ENCODE measurements at regions not wholly inside any gene's neighbourhood (a gene's known extent, or its start where the extent isn't known, plus 50 kb on each side); places are given as distances from the start of the nearest gene placed in this dataset.

GRCh38 chr2:19120181-19120580 is 238.2 kb downstream of the OSR1 start:
- Histone ChIP-seq H3K36me3 (ENCODE audit: insufficient read depth, low read length) (no peaks in the 10 kb centered on the region), H3K4me1 (ENCODE audit: insufficient read depth, low read length) (no peaks in the 10 kb centered on the region), H3K9me3 (ENCODE audit: insufficient read depth, low read length, severe bottlenecking) (peaks cover 4% of the 10 kb centered on the region), H3K79me2 (ENCODE audit: insufficient read depth, low read length) (no peaks in the 10 kb centered on the region), H3K4me3 (ENCODE audit: low read depth in 1 of 2, low read length in 2 of 2) (no peak overlapping the region), H3K4me2 (ENCODE audit: insufficient read depth, low read length) (no peak overlapping the region), H3K9ac (ENCODE audit: low read depth, low read length) (no peak overlapping the region), H3K27me3 (ENCODE audit: insufficient read depth, low read length, poor library complexity) (no peaks in the 10 kb centered on the region), H4K20me1 (ENCODE audit: insufficient read depth, low read length) (no peaks in the 10 kb centered on the region), H3K27ac (ENCODE audit: low read length) (no peak overlapping the region), H2AFZ (ENCODE audit: low read depth, low read length) (no peak overlapping the region)
- ATAC-seq (ENCODE audit: insufficient read depth, low read depth), result no peak
- DNase-seq, result no peak
- TF ChIP-seq CTCF (IDR thresholded peaks at IDR 0.05; ENCODE audit: borderline replicate concordance, extremely low read depth, low read length, poor library complexity, severe bottlenecking) (no peak), EZH2 (IDR thresholded peaks at IDR 0.05; ENCODE audit: borderline replicate concordance, low read depth, low read length, severe bottlenecking) (no peak)

- Histone ChIP-seq H3K4me1 (ENCODE audit: insufficient read depth, low read length) (no peaks in the 10 kb centered on the region), H4K20me1 (ENCODE audit: insufficient read depth, low read length) (no peaks in the 10 kb centered on the region), H3K79me2 (ENCODE audit: insufficient read depth, low read length) (no peaks in the 10 kb centered on the region), H3K9me3 (ENCODE audit: insufficient read depth, low read length, severe bottlenecking) (peaks cover 4% of the 10 kb centered on the region), H2AFZ (ENCODE audit: low read depth, low read length) (no peak overlapping the region), H3K27ac (ENCODE audit: low read length) (no peak overlapping the region), H3K4me2 (ENCODE audit: insufficient read depth, low read length) (no peak overlapping the region), H3K36me3 (ENCODE audit: insufficient read depth, low read length) (no peaks in the 10 kb centered on the region), H3K4me3 (ENCODE audit: low read depth in 1 of 2, low read length in 2 of 2) (no peak overlapping the region), H3K9ac (ENCODE audit: low read depth, low read length) (no peak overlapping the region), H3K27me3 (ENCODE audit: insufficient read depth, low read length, poor library complexity) (no peaks in the 10 kb centered on the region)
- ATAC-seq (ENCODE audit: insufficient read depth, low read depth) (no peak), DNase-seq (no peak)
- TF ChIP-seq CTCF (IDR thresholded peaks at IDR 0.05; ENCODE audit: borderline replicate concordance, extremely low read depth, low read length, poor library complexity, severe bottlenecking) (no peak), EZH2 (IDR thresholded peaks at IDR 0.05; ENCODE audit: borderline replicate concordance, low read depth, low read length, severe bottlenecking) (no peak)
Observed at GRCh38 chr2:19119326-19120001, 239.0 kb downstream of the OSR1 start.

DNA sequence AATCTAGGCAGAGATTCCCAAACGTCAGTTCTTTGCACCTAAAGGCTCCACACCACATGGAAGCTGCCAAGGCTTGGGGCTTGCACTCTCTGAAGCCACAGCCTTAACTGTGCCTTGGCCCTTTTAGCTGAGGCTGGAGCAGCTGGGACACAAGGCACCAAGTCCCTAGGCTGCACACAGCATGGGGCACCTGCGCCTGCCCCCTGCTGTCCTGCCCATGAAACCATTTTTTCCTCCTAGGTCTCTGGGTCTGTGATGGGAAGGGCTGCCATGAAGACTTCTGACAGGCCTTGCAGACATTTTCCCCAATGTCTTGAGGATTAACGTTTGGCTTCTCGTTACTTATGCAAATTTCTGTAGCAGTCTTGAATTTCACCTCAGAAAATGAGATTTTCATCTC is 241.5 kb downstream of the OSR1 start:
- no peaks in the 10 kb centered on the region for H3K79me2 ChIP-seq (ENCODE audit: insufficient read depth, low read length)
- DNase-seq (no peak), ATAC-seq (ENCODE audit: insufficient read depth, low read depth) (no peak)
- H3K9me3 ChIP-seq (ENCODE audit: insufficient read depth, low read length, severe bottlenecking), result peaks cover 4% of the 10 kb centered on the region
- H3K4me3 ChIP-seq (ENCODE audit: low read depth in 1 of 2, low read length in 2 of 2), result no peak overlapping the region
- no peak overlapping the region for H2AFZ ChIP-seq (ENCODE audit: low read depth, low read length)
- no peak overlapping the region for H3K9ac ChIP-seq (ENCODE audit: low read depth, low read length)
- H3K27ac ChIP-seq (ENCODE audit: low read length), result no peak overlapping the region
- H4K20me1 ChIP-seq (ENCODE audit: insufficient read depth, low read length), result no peaks in the 10 kb centered on the region
- no peaks in the 10 kb centered on the region for H3K4me1 ChIP-seq (ENCODE audit: insufficient read depth, low read length)
- TF ChIP-seq EZH2 (IDR thresholded peaks at IDR 0.05; ENCODE audit: borderline replicate concordance, low read depth, low read length, severe bottlenecking), result no peak
- no peak for TF ChIP-seq CTCF (IDR thresholded peaks at IDR 0.05; ENCODE audit: borderline replicate concordance, extremely low read depth, low read length, poor library complexity, severe bottlenecking)
- H3K4me2 ChIP-seq (ENCODE audit: insufficient read depth, low read length), result no peak overlapping the region
- no peaks in the 10 kb centered on the region for H3K27me3 ChIP-seq (ENCODE audit: insufficient read depth, low read length, poor library complexity)
- H3K36me3 ChIP-seq (ENCODE audit: insufficient read depth, low read length), result no peaks in the 10 kb centered on the region
